OCI-LY7 (cell line): ENCODE measurements at regions not wholly inside any gene's neighbourhood (a gene's known extent, or its start where the extent isn't known, plus 50 kb on each side); places are given as distances from the start of the nearest gene placed in this dataset.

Experiments used
- BruUV-seq: library from RNA; stranded (reverse); fragments of 400-500 nt; replicated peaks from 2 replicates; lab custom pipeline; 2021; lab: Mats Ljungman, UMichigan
- CTCF ChIA-PET: fragments of 300-600 bp; sonication (Branson Sonifier 250); formaldehyde crosslinking; loops from one replicate; lab custom pipeline; 2022; ENCODE audit warnings: antibody characterized with exemption; ENCODE audit not compliant: unreplicated experiment; lab: Charles Lee
- POLR2A ChIA-PET: fragments of 300-600 bp; sonication (Branson Sonifier 250); formaldehyde crosslinking; loops from one replicate; lab custom pipeline; 2022; ENCODE audit warnings: antibody characterized with exemption; lab: Charles Lee
- DNase-seq: peaks from one replicate; pipeline ENCODE4 v3.0.0-alpha.2; 2015; ENCODE audit warnings: low spot score
- H2AFZ ChIP-seq: fragments of 200-600 bp; sonication (generic), shearing (Covaris generic); 2 replicates; pipeline ENCODE4 v1.6.1; 2014; ENCODE audit warnings: mild to moderate bottlenecking, antibody characterized with exemption, low read length, moderate library complexity
- H3K27ac ChIP-seq: fragments of 200-600 bp; sonication (generic); 2 replicates; pipeline ENCODE4 v1.5.1; 2014; ENCODE audit warnings: mixed run types, low read depth, mild to moderate bottlenecking, moderate library complexity, low read length, inconsistent platforms; ENCODE audit not compliant: poor library complexity, severe bottlenecking
- H3K36me3 ChIP-seq: fragments of 200-600 bp; sonication (generic); 2 replicates; pipeline ENCODE4 v1.6.1; 2014; ENCODE audit warnings: mild to moderate bottlenecking, antibody characterized with exemption, low read length, moderate library complexity, mixed read lengths; ENCODE audit not compliant: insufficient read depth
- H3K4me1 ChIP-seq: fragments of 200-600 bp; sonication (generic); 2 replicates; pipeline ENCODE4 v1.5.1; 2014; ENCODE audit warnings: mild to moderate bottlenecking, low read length; ENCODE audit not compliant: insufficient read depth, poor library complexity, severe bottlenecking
- H3K4me2 ChIP-seq: fragments of 200-600 bp; sonication (generic); 2 replicates; pipeline ENCODE4 v1.6.1; 2014; ENCODE audit warnings: mild to moderate bottlenecking, low read length
- H3K4me3 ChIP-seq: fragments of 200-600 bp; sonication (generic); 2 replicates; pipeline ENCODE4 v1.5.1; 2014; ENCODE audit warnings: mild to moderate bottlenecking, low read depth, low read length; ENCODE audit not compliant: poor library complexity, severe bottlenecking
- H3K79me2 ChIP-seq: fragments of 200-600 bp; sonication (generic); 2 replicates; pipeline ENCODE4 v1.6.1; 2016; ENCODE audit warnings: low read depth, mild to moderate bottlenecking, low read length, moderate library complexity, mixed read lengths; ENCODE audit not compliant: insufficient read depth
- H3K9me2 ChIP-seq: fragments of 200-600 bp; sonication (generic); 2 replicates; pipeline ENCODE4 v1.6.1; 2016; ENCODE audit warnings: mild to moderate bottlenecking, low read length, mixed read lengths; ENCODE audit not compliant: insufficient read depth
- H3K9me3 ChIP-seq: fragments of 200-600 bp; sonication (generic); 2 replicates; pipeline ENCODE4 v1.6.1; 2014; ENCODE audit warnings: mild to moderate bottlenecking, mixed run types, low read length, mixed read lengths
- H4K20me1 ChIP-seq: fragments of 200-600 bp; sonication (generic); 2 replicates; pipeline ENCODE4 v1.6.1; 2014; ENCODE audit warnings: mild to moderate bottlenecking, antibody characterized with exemption, low read length, moderate library complexity, mixed read lengths; ENCODE audit not compliant: insufficient read depth
- EZH2phosphoT487 ChIP-seq: fragments of 200-600 bp; sonication (generic); IDR thresholded peaks from 2 replicates; pipeline ENCODE4 v1.6.1; 2018; ENCODE audit warnings: low read depth, borderline replicate concordance, mild to moderate bottlenecking, mixed run types, antibody characterized with exemption, low read length, moderate library complexity, mixed read lengths
- intact Hi-C: fragments of 100-400 bp; cut with micrococcal nuclease; formaldehyde crosslinking; loops from one replicate; pipeline ENCODE4 v1.10.0; 2022; ENCODE audit not compliant: unreplicated experiment
- TF ChIP-seq, protein P1 (sequence below): fragments of 200-600 bp; sonication (generic); conservative IDR thresholded peaks from 2 replicates; pipeline ENCODE4 v1.5.1; 2014; ENCODE audit warnings: mild to moderate bottlenecking, antibody characterized with exemption, low read length, moderate library complexity, mixed read lengths

DNA sequence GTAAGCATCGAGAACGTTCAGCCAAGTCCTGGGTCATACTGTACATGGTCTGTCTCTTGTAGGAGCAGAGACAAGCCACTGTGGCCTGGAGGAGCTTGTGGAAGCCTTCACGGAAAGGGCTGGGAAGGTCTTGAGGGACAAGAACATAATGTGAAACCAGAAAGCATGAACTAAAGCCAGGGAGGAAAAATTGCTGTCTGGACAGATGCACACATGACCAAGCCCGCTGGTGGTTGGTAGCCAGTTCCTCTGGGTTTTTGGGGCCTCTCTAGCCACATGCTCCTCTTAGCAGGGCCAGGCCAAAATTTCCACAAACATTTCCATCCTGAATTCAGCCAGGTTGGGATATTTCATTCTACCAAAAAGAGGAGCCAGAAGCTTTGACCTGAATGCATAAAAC, 196.2 kb upstream of the SIX2 start:
- H3K79me2 ChIP-seq: no peaks in the 10 kb centered on the region
- ChIA-PET CTCF (no interaction called here), POLR2A (interaction anchor here (1.3 kb wide), 1 partner anchor 17 kb away, joined by 3 read pairs; no protein-coding TSS in a partner anchor)
- H3K9me3 ChIP-seq: peaks cover 12% of the 10 kb centered on the region; the same call in 1 of the 2 replicates
- H3K4me2 ChIP-seq: no peak overlapping the region
- no peak overlapping the region for H3K4me3 ChIP-seq
- H2AFZ ChIP-seq: no peak overlapping the region
- TF ChIP-seq EZH2phosphoT487: no peak
- TF ChIP-seq, protein P1, sequence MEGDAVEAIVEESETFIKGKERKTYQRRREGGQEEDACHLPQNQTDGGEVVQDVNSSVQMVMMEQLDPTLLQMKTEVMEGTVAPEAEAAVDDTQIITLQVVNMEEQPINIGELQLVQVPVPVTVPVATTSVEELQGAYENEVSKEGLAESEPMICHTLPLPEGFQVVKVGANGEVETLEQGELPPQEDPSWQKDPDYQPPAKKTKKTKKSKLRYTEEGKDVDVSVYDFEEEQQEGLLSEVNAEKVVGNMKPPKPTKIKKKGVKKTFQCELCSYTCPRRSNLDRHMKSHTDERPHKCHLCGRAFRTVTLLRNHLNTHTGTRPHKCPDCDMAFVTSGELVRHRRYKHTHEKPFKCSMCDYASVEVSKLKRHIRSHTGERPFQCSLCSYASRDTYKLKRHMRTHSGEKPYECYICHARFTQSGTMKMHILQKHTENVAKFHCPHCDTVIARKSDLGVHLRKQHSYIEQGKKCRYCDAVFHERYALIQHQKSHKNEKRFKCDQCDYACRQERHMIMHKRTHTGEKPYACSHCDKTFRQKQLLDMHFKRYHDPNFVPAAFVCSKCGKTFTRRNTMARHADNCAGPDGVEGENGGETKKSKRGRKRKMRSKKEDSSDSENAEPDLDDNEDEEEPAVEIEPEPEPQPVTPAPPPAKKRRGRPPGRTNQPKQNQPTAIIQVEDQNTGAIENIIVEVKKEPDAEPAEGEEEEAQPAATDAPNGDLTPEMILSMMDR: no peak
- no TSS peak for BruUV-seq
- no peak overlapping the region for H3K27ac ChIP-seq
- H3K4me1 ChIP-seq: peaks cover under 1% of the 10 kb centered on the region
- intact Hi-C loops: no loop called here
- DNase-seq: no peak
- H4K20me1 ChIP-seq: no peaks in the 10 kb centered on the region
- no peaks in the 10 kb centered on the region for H3K36me3 ChIP-seq
- no peaks in the 10 kb centered on the region for H3K9me2 ChIP-seq

DNA sequence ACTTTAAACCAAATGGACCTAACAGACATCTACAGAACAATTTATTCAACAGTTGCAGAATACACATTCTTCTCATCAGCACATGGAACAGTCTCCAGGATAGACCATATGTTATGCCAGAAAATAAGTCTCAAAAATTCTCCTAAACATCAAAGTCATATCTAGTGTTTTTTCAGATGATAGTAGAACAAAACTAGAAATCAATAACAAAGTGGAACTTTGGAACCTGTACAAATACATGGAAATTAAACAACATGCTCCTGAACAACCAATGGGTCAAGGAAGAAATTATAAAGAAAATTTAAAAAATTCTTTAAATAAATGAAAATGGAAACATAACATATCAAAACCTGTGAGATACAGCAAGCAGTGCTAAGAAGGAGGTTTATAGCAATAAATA, 194.1 kb upstream of the SIX2 start:
- H3K9me2 ChIP-seq: no peaks in the 10 kb centered on the region
- H4K20me1 ChIP-seq: no peaks in the 10 kb centered on the region
- no peaks in the 10 kb centered on the region for H3K4me1 ChIP-seq
- H3K4me2 ChIP-seq: no peak overlapping the region
- peaks cover 21% of the 10 kb centered on the region; the same call in 1 of the 2 replicates for H3K9me3 ChIP-seq
- H3K4me3 ChIP-seq: no peak overlapping the region
- H2AFZ ChIP-seq: no peak overlapping the region
- no peaks in the 10 kb centered on the region for H3K36me3 ChIP-seq
- POLR2A ChIA-PET: no interaction called here
- DNase-seq: no peak
- TF ChIP-seq, protein P1: no peak
- no peak for TF ChIP-seq EZH2phosphoT487
- no peaks in the 10 kb centered on the region for H3K79me2 ChIP-seq
- no TSS peak for BruUV-seq
- CTCF ChIA-PET: no interaction called here
- H3K27ac ChIP-seq: no peak overlapping the region
- intact Hi-C loops: no loop called here

DNA sequence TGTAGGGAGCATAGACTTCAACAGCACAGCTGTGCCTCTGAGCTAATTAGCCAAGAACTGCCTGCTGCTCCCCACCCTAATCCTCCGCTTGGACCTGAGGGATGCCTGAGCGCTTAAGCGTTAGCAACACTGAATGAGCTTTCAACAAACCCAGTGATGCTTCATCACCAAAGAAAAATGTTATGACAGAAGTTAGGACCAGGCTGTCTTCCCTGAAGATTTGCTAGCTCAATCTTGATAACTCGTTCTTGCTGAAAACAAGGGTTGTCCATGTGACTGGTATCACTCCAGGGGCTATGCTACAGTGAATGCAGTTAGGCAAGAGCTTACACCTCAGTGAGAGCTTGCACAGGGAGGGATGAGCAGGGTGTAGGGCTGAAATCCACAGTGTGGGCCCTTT, 190.7 kb upstream of the SIX2 start:
- DNase-seq: no peak
- Histone ChIP-seq H3K4me1 (no peaks in the 10 kb centered on the region), H3K9me3 (peaks cover 21% of the 10 kb centered on the region; the same call in 1 of the 2 replicates), H3K36me3 (no peaks in the 10 kb centered on the region), H3K9me2 (no peaks in the 10 kb centered on the region), H2AFZ (no peak overlapping the region), H3K4me2 (no peak overlapping the region), H4K20me1 (no peaks in the 10 kb centered on the region), H3K4me3 (no peak overlapping the region), H3K79me2 (no peaks in the 10 kb centered on the region), H3K27ac (no peak overlapping the region)
- BruUV-seq: no TSS peak
- CTCF ChIA-PET: no interaction called here
- POLR2A ChIA-PET: interaction anchor here (1.5 kb wide), 1 partner anchor 13 kb away, joined by 5 read pairs; no protein-coding TSS in a partner anchor
- TF ChIP-seq EZH2phosphoT487: no peak
- TF ChIP-seq, protein P1: no peak
- intact Hi-C loops: no loop called here
